DND-41 (cell line): ENCODE measurements at regions not wholly inside any gene's neighbourhood (a gene's known extent, or its start where the extent isn't known, plus 50 kb on each side); places are given as distances from the start of the nearest gene placed in this dataset.

Experiments
- CTCF ChIP-seq: IDR thresholded peaks from 2 replicates; pipeline ENCODE4 v1.5.1; 2012; ENCODE audit warnings: borderline replicate concordance, low read length, moderate library complexity, mild to moderate bottlenecking; ENCODE audit not compliant: poor library complexity, severe bottlenecking; ENCODE audit errors: extremely low read depth
- EZH2 ChIP-seq: IDR thresholded peaks from 3 replicates; pipeline ENCODE4 v1.6.1; 2012; ENCODE audit warnings: borderline replicate concordance, low read depth, mild to moderate bottlenecking, moderate library complexity, low read length, inconsistent platforms; ENCODE audit not compliant: severe bottlenecking

DNA sequence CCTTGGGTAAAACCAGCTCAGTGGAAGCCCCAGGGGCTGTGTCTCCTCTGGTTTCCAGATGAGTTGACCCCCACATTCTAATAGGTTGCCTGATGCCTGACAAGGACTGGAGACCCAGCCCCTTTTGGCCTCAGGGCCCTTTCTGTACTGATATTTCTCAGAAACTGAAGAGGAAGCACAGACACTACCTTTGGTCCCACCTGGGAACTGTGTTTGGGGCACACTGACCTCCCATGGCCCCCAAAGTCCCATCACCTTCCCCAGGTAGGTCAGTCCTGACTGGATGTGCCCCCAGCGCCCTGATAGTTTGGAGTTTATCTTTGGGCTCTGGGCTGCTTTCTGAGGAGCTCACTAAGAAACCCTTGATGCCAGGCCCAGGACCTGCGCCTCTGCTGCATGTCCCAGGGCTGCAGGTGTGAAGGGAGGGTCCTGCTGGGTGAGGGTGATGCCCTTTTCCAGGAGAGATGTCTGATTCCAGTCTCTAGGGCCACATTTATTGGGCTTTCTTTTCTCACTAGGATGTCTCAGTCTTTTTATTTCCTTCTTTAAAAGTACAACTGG is 106.7 kb downstream of the GGTLC2 start:
- TF ChIP-seq CTCF: no peak
- no peak for TF ChIP-seq EZH2
